Heart right ventricle (tissue), 16 donors: ENCODE measurements at regions not wholly inside any gene's neighbourhood (a gene's known extent, or its start where the extent isn't known, plus 50 kb on each side); places are given as distances from the start of the nearest gene placed in this dataset.

Experiments used
- ATAC-seq, 8 donors: fragments of 200-7000 bp; cut with Tn5 transposase; one replicate each; pipeline ENCODE4 v1.9.1; 2020; ENCODE audit warnings: mild to moderate bottlenecking in 8 of 8, moderate library complexity in 8 of 8, moderate number of reproducible peaks in 1 of 8
- DNase-seq, 2 donors: peaks; one replicate each; pipeline ENCODE4 v3.0.0-alpha.2; 2020
- H3K27ac ChIP-seq, 10 donors: fragments of 200-600 bp; sonication (generic) in 2 of 10; one replicate each; pipeline versions ENCODE4 v1.5.0 to v1.8.0; 2020 to 2022; ENCODE audit warnings: mild to moderate bottlenecking in 3 of 10
- H3K27me3 ChIP-seq, 7 donors: fragments of 200-600 bp; one replicate each; pipeline ENCODE4 v1.8.0; 2021 to 2022; ENCODE audit warnings: mild to moderate bottlenecking in 2 of 7
- H3K36me3 ChIP-seq, 9 donors: fragments of 200-600 bp; sonication (generic) in 1 of 9; one replicate each; pipeline versions ENCODE4 v1.5.0 to v1.8.0; 2020 to 2022; ENCODE audit warnings: mild to moderate bottlenecking in 2 of 9
- H3K4me1 ChIP-seq, 9 donors: fragments of 200-600 bp; sonication (generic) in 1 of 9; one replicate each; pipeline versions ENCODE4 v1.5.0 to v1.8.0; 2020 to 2022; ENCODE audit warnings: mild to moderate bottlenecking in 4 of 9
- H3K4me3 ChIP-seq, 10 donors: fragments of 200-600 bp; sonication (generic) in 2 of 10; one replicate each; pipeline versions ENCODE4 v1.5.0 to v1.8.0; 2020 to 2022; ENCODE audit warnings: mild to moderate bottlenecking in 7 of 10, moderate library complexity in 2 of 10
- H3K9me3 ChIP-seq, 11 donors: fragments of 200-600 bp in 10 of 11; sonication (generic) in 2 of 11; one replicate each; pipeline versions ENCODE4 v1.5.0 to v1.8.0; 2013 to 2022; ENCODE audit warnings: mild to moderate bottlenecking in 2 of 11, control low read depth in 1 of 11, moderate library complexity in 1 of 11
- WGBS, 2 donors: extraction: QIAGEN DNeasy Blood & Tissue Kit; methylation state at CpG; one replicate each; pipeline ENCODE4 v1.1.7; 2013; ENCODE audit warnings: inconsistent platforms in 1 of 2; 5-methylcytosine and 5-hydroxymethylcytosine counted together
- intact Hi-C, 10 donors: fragments of 100-400 bp; cut with DNase I; formaldehyde crosslinking; loops; one replicate each; pipeline versions ENCODE4 v1.11.1 to v1.14.2; 2022
- TF ChIP-seq, protein P1 (sequence below), 9 donors: fragments of 200-600 bp; sonication (generic) in 2 of 9; IDR thresholded peaks; one replicate each; pipeline versions ENCODE4 v1.5.0 to v1.8.0; 2021 to 2022; ENCODE audit warnings: antibody characterized with exemption in 9 of 9, mild to moderate bottlenecking in 5 of 9, moderate library complexity in 1 of 9
- donor health status: Arrhythmogenic right ventricular cardiomyopathy.
- donor health status: ischemic (EF 13 %, LVEDD 7.1; RV severe dilation, severe dysfunction).
- donor health status: healthy with polysubstance abuse.
- donor health status: DM: no; HTN: yes; CAD: no.
- donor health status: DM: no; HTN: no; CAD: no.
- donor health status: ischemic (EF 25% LVEDD 6.9; RV normal size, moderate dysfunction).
- donor health status: ischemic (EF 25% LVEDD 5.7; RV mildly dilated, moderate dysfunction).
- donor health status: healthy.
- donor health status: DM: yes; HTN: yes; CAD: no.
- donor health status: Ischemic cardiomyopathy.
- donor health status: ischemic (EF 35%, LVEDD 5.7; RV mildly dilated, moderate dysfunction).
- donor health status: nonischemic (EF 11% LVEDD 7.7; RV severe dilation, severe dysfunction).
- donor health status: DM: yes; HTN: yes; CAD: no.
- donor health status: PGD.
- donor health status: ischemic (EF 29% LVEDD 5.4; RV normal size, mild dysfunction).
- donor health status: nonischemic (EF 23%, LVEDD 6.1; RV moderate dilation, normal function).

GRCh38 chr2:75408771-75409170 lies 152.0 kb downstream of the EVA1A start:
- Histone ChIP-seq H3K4me1 (no peaks in the 10 kb centered on the region), H3K27me3 (peaks cover 0 to 60% (median 24%) of the 10 kb centered on the region in 7 donors), H3K27ac (no peak overlapping the region), H3K9me3 (peaks cover 0 to 19% (median 4%) of the 10 kb centered on the region in 11 donors), H3K4me3 (no peak overlapping the region), H3K36me3 (no peaks in the 10 kb centered on the region)
- intact Hi-C loops, result loop anchor here in 5 of 10 donors (5.0 to 10.0 kb wide), 5 partner anchors 214 to 714 kb away; partner anchors contain the start of gene TACR1 (in 2 of the 5)
- TF ChIP-seq, protein P1, sequence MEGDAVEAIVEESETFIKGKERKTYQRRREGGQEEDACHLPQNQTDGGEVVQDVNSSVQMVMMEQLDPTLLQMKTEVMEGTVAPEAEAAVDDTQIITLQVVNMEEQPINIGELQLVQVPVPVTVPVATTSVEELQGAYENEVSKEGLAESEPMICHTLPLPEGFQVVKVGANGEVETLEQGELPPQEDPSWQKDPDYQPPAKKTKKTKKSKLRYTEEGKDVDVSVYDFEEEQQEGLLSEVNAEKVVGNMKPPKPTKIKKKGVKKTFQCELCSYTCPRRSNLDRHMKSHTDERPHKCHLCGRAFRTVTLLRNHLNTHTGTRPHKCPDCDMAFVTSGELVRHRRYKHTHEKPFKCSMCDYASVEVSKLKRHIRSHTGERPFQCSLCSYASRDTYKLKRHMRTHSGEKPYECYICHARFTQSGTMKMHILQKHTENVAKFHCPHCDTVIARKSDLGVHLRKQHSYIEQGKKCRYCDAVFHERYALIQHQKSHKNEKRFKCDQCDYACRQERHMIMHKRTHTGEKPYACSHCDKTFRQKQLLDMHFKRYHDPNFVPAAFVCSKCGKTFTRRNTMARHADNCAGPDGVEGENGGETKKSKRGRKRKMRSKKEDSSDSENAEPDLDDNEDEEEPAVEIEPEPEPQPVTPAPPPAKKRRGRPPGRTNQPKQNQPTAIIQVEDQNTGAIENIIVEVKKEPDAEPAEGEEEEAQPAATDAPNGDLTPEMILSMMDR (IDR thresholded peaks at IDR 0.05), result no peak
- ATAC-seq, result no peak
- DNase-seq, result no peak

DNA sequence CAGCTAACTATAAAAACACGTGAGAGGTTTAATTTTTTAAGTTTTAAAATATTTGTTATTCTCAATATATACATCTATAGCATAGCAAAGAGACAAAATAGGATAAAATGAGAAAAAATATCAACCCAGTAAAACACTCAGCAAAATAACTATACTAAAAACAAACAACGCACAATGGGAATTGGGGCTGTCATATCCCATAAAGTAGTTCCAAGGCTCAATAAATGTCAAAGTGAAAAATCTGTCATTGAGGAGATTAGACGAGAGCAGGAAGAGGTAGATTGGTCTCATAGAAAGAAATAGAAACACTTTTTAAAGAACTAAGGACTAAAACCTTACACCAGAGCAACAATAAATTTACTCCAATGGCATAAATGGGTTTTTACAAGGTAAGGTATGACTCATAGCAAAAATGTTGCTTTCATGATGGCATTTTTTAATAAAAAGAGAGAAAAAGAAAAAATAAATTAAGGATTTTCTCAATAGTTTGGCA lies 153.7 kb downstream of the EVA1A start:
- intact Hi-C loops, result loop anchor here in 5 of 10 donors (5.0 to 10.0 kb wide), 5 partner anchors 212 to 712 kb away; partner anchors contain the start of gene TACR1 (in 2 of the 5)
- H3K9me3 ChIP-seq, result peaks cover 0 to 19% (median 4%) of the 10 kb centered on the region in 11 donors
- H3K4me3 ChIP-seq, result no peak overlapping the region
- ATAC-seq (no peak), DNase-seq (no peak)
- TF ChIP-seq, protein P1 (IDR thresholded peaks at IDR 0.05), result no peak
- no peaks in the 10 kb centered on the region for H3K36me3 ChIP-seq
- H3K27ac ChIP-seq, result no peak overlapping the region
- peaks cover 0 to 60% (median 24%) of the 10 kb centered on the region in 7 donors for H3K27me3 ChIP-seq
- WGBS, 2 donors, result 73 to 79% methylated on average over 3 of the region's 3 CpGs
- H3K4me1 ChIP-seq, result no peaks in the 10 kb centered on the region

DNA sequence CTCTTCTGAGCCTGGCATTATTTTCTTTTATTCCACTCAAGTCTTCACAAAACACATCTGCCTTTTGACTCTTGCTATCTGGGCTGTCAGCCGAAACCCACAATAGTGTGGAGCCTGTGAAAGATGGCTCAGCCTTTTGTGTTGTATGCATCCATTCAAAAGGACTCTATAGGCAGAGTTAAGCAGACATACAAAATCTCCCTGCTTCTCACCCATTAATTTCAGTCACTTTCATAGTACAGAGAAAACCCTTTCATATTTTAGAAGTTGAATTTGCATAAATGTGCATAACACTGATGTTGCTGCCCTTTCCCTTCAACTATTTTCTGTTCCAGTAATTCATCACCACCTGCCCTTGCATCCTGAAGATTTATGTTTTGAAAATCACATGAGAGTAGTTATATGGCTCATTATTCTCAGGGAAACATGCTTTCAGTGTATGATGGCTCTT lies 154.6 kb downstream of the EVA1A start:
- no peak for ATAC-seq

DNA sequence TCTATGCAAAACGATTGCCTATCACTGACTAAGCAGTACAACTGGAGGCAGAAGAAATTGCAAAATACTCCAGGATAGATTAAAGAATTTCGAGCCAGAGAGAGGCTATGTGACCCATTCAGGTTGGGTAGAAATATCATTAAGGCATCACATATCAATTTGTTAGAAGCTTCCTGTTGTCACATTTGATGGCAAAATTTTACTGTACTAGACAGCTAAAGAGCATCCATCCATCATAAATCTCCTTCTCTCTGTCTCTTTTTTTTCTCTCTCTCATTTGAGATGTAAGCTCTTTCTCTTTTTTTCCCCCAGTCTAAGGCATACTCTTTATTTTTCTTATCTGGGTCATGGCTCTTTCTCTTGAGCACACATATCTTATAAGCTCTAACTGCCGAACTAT lies 155.7 kb downstream of the EVA1A start:
- Histone ChIP-seq H3K4me1 (no peaks in the 10 kb centered on the region), H3K4me3 (no peak overlapping the region), H3K9me3 (peaks cover 0 to 4% (median 0%) of the 10 kb centered on the region in 11 donors), H3K36me3 (no peaks in the 10 kb centered on the region), H3K27ac (no peak overlapping the region), H3K27me3 (peaks cover 0 to 60% (median 24%) of the 10 kb centered on the region in 7 donors)
- TF ChIP-seq, protein P1 (IDR thresholded peaks at IDR 0.05), result no peak
- WGBS, 2 donors, result 42 to 48% methylated on average over 3 of the region's 3 CpGs
- ATAC-seq (no peak), DNase-seq (no peak)
- intact Hi-C loops, result loop anchor here (1.0 to 10.0 kb wide), 10 partner anchors 208 to 710 kb away; partner anchors contain the start of gene TACR1 (in 4 of the 10)

More for the DNA sequence above, 154.6 kb downstream of the EVA1A start:
- intact Hi-C loops, result loop anchor here in 5 of 10 donors (1.0 to 10.0 kb wide), 6 partner anchors 211 to 711 kb away; partner anchors contain the start of gene TACR1 (in 2 of the 5)
- H3K27me3 ChIP-seq, result peaks cover 0 to 60% (median 24%) of the 10 kb centered on the region in 7 donors
- 52 to 59% methylated on average over 1 of the region's 1 CpG for WGBS, 2 donors
- no peak overlapping the region for H3K27ac ChIP-seq
- H3K4me1 ChIP-seq, result no peaks in the 10 kb centered on the region
- peaks cover 0 to 15% (median 4%) of the 10 kb centered on the region in 11 donors for H3K9me3 ChIP-seq
- no peak overlapping the region for H3K4me3 ChIP-seq
- no peaks in the 10 kb centered on the region for H3K36me3 ChIP-seq
- TF ChIP-seq, protein P1 (IDR thresholded peaks at IDR 0.05), result no peak
- no peak for DNase-seq
